SK-N-SH treated with all-trans-retinoic acid at 6 μM for 48 hours (cell line): ENCODE measurements at regions not wholly inside any gene's neighbourhood (a gene's known extent, or its start where the extent isn't known, plus 50 kb on each side); places are given as distances from the start of the nearest gene placed in this dataset.

Source experiments
- ARNTL ChIP-seq: fragments of 450-650 bp; formaldehyde crosslinking; IDR thresholded peaks from 2 replicates; pipeline ENCODE4 v1.5.0; 2020; ENCODE audit warnings: low read depth, mild to moderate bottlenecking, moderate library complexity, borderline replicate concordance
- OSR1 ChIP-seq: fragments of 250-450 bp; sonication (Bioruptor Pico); IDR thresholded peaks from 2 replicates; pipeline ENCODE4 v1.8.0; 2022; ENCODE audit warnings: moderate library complexity, mild to moderate bottlenecking, inconsistent platforms
- PPARA ChIP-seq: fragments of 250-450 bp; sonication (Bioruptor Pico); IDR thresholded peaks from 2 replicates; pipeline ENCODE4 v1.5.0; 2020; ENCODE audit warnings: mild to moderate bottlenecking, borderline replicate concordance
- RARB ChIP-seq: fragments of 250-450 bp; sonication (Bioruptor Pico); IDR thresholded peaks from 2 replicates; pipeline ENCODE4 v1.8.0; 2021; ENCODE audit warnings: mild to moderate bottlenecking, moderate library complexity
- TCF4 ChIP-seq: fragments of 250-450 bp; sonication (Bioruptor Pico); IDR thresholded peaks from 2 replicates; pipeline ENCODE4 v1.8.0; 2021; ENCODE audit warnings: mild to moderate bottlenecking, moderate library complexity, borderline replicate concordance
- TOX ChIP-seq: fragments of 250-450 bp; sonication (Bioruptor Pico); IDR thresholded peaks from 2 replicates; pipeline ENCODE4 v1.8.0; 2021; ENCODE audit warnings: mild to moderate bottlenecking, moderate library complexity, borderline replicate concordance
- ZFP3 ChIP-seq: fragments of 250-450 bp; sonication (Bioruptor Pico); IDR thresholded peaks from 2 replicates; pipeline ENCODE4 v1.5.0; 2020; ENCODE audit warnings: mild to moderate bottlenecking, moderate library complexity
- ZFP30 ChIP-seq: fragments of 450-650 bp; formaldehyde crosslinking; IDR thresholded peaks from 2 replicates; pipeline ENCODE4 v1.5.0; 2022; ENCODE audit warnings: mild to moderate bottlenecking, moderate library complexity
- TF ChIP-seq, protein P1 (sequence below): fragments of 250-450 bp; sonication (Bioruptor Pico); IDR thresholded peaks from 2 replicates; pipeline ENCODE4 v1.5.0; 2020; ENCODE audit warnings: mild to moderate bottlenecking, moderate library complexity
- TF ChIP-seq, protein P2 (sequence below): fragments of 250-450 bp; sonication (Bioruptor Pico); IDR thresholded peaks from 2 replicates; pipeline ENCODE4 v1.8.0; 2021; ENCODE audit warnings: low read depth, mild to moderate bottlenecking, moderate library complexity, borderline replicate concordance
- TF ChIP-seq, protein P3 (sequence below): fragments of 250-450 bp; sonication (Bioruptor Pico); IDR thresholded peaks from 2 replicates; pipeline ENCODE4 v1.5.1; 2020; ENCODE audit warnings: low read depth, mild to moderate bottlenecking, moderate library complexity

DNA sequence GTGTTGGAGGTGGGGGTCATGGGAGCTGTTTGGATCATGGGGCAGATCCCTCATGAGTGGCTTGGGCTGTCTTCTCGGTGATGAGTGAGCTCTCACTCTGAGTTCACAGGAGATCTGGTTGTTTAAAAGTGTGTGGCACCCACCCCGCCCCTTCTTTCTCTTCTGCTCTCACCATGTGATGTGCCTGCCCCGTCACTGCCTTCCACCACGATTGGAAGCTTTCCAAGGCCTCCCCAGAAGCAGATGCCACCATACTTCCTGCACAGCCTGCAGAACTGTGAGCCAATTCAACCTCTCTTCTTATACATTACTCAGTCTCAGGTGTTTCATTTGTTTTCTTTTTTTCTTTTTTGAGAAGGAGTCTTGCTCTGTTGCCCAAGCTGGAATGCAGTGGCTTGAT, 170.0 kb downstream of the PTPN20 start:
- TF ChIP-seq TOX (CRISPR knock-in tag) (no peak), ZFP30 (CRISPR knock-in tag) (no peak), ARNTL (CRISPR knock-in tag) (no peak), PPARA (CRISPR knock-in tag) (no peak), OSR1 (CRISPR knock-in tag) (no peak), RARB (CRISPR knock-in tag) (no peak), TCF4 (no peak), ZFP3 (CRISPR knock-in tag) (no peak)
- TF ChIP-seq, protein P1, sequence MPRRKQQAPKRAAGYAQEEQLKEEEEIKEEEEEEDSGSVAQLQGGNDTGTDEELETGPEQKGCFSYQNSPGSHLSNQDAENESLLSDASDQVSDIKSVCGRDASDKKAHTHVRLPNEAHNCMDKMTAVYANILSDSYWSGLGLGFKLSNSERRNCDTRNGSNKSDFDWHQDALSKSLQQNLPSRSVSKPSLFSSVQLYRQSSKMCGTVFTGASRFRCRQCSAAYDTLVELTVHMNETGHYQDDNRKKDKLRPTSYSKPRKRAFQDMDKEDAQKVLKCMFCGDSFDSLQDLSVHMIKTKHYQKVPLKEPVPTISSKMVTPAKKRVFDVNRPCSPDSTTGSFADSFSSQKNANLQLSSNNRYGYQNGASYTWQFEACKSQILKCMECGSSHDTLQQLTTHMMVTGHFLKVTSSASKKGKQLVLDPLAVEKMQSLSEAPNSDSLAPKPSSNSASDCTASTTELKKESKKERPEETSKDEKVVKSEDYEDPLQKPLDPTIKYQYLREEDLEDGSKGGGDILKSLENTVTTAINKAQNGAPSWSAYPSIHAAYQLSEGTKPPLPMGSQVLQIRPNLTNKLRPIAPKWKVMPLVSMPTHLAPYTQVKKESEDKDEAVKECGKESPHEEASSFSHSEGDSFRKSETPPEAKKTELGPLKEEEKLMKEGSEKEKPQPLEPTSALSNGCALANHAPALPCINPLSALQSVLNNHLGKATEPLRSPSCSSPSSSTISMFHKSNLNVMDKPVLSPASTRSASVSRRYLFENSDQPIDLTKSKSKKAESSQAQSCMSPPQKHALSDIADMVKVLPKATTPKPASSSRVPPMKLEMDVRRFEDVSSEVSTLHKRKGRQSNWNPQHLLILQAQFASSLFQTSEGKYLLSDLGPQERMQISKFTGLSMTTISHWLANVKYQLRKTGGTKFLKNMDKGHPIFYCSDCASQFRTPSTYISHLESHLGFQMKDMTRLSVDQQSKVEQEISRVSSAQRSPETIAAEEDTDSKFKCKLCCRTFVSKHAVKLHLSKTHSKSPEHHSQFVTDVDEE (CRISPR knock-in tag) = no peak
- TF ChIP-seq, protein P2, sequence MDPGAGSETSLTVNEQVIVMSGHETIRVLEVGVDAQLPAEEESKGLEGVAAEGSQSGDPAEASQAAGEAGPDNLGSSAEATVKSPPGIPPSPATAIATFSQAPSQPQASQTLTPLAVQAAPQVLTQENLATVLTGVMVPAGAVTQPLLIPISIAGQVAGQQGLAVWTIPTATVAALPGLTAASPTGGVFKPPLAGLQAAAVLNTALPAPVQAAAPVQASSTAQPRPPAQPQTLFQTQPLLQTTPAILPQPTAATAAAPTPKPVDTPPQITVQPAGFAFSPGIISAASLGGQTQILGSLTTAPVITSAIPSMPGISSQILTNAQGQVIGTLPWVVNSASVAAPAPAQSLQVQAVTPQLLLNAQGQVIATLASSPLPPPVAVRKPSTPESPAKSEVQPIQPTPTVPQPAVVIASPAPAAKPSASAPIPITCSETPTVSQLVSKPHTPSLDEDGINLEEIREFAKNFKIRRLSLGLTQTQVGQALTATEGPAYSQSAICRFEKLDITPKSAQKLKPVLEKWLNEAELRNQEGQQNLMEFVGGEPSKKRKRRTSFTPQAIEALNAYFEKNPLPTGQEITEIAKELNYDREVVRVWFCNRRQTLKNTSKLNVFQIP = no peak
- TF ChIP-seq, protein P3, sequence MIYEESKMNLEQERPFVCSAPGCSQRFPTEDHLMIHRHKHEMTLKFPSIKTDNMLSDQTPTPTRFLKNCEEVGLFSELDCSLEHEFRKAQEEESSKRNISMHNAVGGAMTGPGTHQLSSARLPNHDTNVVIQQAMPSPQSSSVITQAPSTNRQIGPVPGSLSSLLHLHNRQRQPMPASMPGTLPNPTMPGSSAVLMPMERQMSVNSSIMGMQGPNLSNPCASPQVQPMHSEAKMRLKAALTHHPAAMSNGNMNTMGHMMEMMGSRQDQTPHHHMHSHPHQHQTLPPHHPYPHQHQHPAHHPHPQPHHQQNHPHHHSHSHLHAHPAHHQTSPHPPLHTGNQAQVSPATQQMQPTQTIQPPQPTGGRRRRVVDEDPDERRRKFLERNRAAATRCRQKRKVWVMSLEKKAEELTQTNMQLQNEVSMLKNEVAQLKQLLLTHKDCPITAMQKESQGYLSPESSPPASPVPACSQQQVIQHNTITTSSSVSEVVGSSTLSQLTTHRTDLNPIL = no peak
